Vagina (tissue), 2 donors: ENCODE measurements at regions not wholly inside any gene's neighbourhood (a gene's known extent, or its start where the extent isn't known, plus 50 kb on each side); places are given as distances from the start of the nearest gene placed in this dataset.

Experiments used
- CTCF ChIP-seq, 3 experiments: fragments of 450-650 bp in 2 of 3; fragments of 200-600 bp in 1 of 3; sonication (generic) in 1 of 3; IDR thresholded peaks; one replicate each; pipeline ENCODE4 v1.5.1; 2017 to 2019; ENCODE audit warnings: antibody characterized with exemption in 3 of 3, mild to moderate bottlenecking in 2 of 3, moderate library complexity in 2 of 3
- POLR2A ChIP-seq, 2 donors: fragments of 450-650 bp; IDR thresholded peaks; one replicate each; pipeline ENCODE4 v1.6.1; 2017; ENCODE audit warnings: antibody characterized with exemption in 2 of 2, mild to moderate bottlenecking in 2 of 2, moderate library complexity in 2 of 2

- no peak for TF ChIP-seq CTCF (IDR thresholded peaks at IDR 0.05)
- TF ChIP-seq POLR2A (IDR thresholded peaks at IDR 0.05) = no peak
Observed at GRCh38 chr3:168262887-168263286, 167.2 kb upstream of the GOLIM4 start.
